Cardiac fibroblast (primary cell): ENCODE measurements at regions not wholly inside any gene's neighbourhood (a gene's known extent, or its start where the extent isn't known, plus 50 kb on each side); places are given as distances from the start of the nearest gene placed in this dataset.

Source experiments
- DNase-seq, 2 donors: peaks; one replicate each; pipeline versions ENCODE4 v3.0.0 to v3.0.0-alpha.2; 2010; ENCODE audit warnings: low read depth in 2 of 2
- H3K4me3 ChIP-seq, 2 donors: replicated peaks in 1 of 2; 1 replicate in 1 of 2; 2 replicates in 1 of 2; pipeline ENCODE4 v1.5.1; 2011; ENCODE audit warnings: low read depth in 2 of 2, low read length in 2 of 2, mild to moderate bottlenecking in 2 of 2, moderate library complexity in 1 of 2
- TF ChIP-seq, protein P1 (sequence below): IDR thresholded peaks from one replicate; pipeline ENCODE4 v1.5.1; 2011; ENCODE audit warnings: low read depth, mild to moderate bottlenecking, low read length, inconsistent platforms

DNA sequence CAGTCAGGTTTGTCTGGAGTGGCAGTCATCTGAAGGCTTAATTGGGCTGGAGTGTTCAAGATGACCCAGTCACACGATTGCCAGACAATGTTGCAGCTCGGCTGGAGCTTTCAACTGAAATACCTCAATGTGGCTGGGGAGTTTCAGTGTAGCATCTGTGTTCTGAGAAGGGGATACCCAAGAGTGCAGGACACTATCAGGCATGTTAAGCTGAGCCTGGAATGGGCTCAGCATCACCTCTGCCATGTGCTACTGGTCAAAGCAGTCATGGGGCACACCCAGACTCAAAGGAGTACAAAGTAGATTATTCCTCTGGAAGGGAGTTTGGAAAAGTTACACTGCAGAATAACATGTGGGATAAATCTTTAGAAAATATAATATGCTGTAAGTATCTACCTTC lies 363.9 kb downstream of the KIF16B start:
- TF ChIP-seq, protein P1, sequence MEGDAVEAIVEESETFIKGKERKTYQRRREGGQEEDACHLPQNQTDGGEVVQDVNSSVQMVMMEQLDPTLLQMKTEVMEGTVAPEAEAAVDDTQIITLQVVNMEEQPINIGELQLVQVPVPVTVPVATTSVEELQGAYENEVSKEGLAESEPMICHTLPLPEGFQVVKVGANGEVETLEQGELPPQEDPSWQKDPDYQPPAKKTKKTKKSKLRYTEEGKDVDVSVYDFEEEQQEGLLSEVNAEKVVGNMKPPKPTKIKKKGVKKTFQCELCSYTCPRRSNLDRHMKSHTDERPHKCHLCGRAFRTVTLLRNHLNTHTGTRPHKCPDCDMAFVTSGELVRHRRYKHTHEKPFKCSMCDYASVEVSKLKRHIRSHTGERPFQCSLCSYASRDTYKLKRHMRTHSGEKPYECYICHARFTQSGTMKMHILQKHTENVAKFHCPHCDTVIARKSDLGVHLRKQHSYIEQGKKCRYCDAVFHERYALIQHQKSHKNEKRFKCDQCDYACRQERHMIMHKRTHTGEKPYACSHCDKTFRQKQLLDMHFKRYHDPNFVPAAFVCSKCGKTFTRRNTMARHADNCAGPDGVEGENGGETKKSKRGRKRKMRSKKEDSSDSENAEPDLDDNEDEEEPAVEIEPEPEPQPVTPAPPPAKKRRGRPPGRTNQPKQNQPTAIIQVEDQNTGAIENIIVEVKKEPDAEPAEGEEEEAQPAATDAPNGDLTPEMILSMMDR, result no peak
- DNase-seq, result no peak
- H3K4me3 ChIP-seq, result no peak overlapping the region

DNA sequence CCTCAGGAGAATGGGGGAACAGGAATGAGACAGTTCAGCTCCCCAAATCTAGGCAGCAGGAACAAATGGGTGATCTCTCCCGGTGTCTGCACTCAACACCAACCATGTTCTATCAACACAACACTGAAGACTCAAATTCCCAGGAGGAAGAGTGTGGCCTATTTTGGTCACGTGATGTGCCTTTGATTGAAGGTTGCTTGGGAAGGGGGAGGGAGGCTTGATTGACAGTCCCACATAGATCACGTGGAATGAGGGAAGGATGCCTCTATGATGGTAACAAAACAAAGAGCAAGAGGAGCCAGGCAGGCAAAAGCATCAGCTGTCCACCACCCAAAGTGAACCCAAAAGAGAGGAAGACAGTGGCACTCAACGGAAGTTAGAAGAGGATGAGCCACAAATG lies 364.8 kb downstream of the KIF16B start:
- DNase-seq, result no peak
- no peak overlapping the region for H3K4me3 ChIP-seq
- TF ChIP-seq, protein P1, result no peak

DNA sequence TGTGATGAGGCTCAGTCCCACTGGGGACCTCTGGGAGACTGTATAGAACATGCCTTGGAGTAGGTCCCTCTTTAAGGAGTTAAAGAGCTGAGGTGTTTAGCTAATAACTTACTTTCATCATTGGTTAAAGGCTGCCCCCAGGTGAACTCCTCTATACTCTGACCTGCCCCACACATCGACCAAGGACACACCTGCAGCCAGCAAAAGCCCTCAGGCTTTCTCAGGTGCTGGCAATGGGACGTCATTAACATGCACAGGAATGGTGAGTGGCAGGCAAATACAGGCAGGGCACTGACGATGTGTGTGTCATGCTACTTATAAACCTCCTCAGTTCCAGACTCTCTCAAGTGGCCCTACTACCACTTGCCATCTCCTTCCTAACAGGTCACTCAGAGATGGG lies 366.4 kb downstream of the KIF16B start:
- no peak for DNase-seq
- H3K4me3 ChIP-seq, result no peak overlapping the region
- TF ChIP-seq, protein P1, result no peak

DNA sequence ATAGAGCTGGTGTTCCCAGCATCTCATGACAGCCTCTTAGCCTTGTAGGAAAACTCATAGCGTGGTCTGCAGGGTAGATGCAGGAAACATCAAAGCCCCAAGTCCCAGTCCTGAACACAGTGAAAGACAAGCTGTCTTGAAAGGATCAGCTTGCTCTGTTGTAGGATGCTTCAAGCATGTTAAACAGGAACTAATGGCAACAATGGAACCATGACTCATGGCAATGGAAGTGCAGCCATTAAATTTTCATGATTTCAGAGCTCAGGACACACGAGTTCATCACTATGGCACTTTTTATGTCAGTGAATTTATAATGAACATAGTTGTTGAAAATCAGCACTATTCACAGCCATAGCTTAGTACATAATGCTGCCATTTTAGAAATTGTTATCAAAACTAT lies 367.7 kb downstream of the KIF16B start:
- H3K4me3 ChIP-seq, result no peak overlapping the region
- TF ChIP-seq, protein P1, result no peak
- DNase-seq, result no peak

DNA sequence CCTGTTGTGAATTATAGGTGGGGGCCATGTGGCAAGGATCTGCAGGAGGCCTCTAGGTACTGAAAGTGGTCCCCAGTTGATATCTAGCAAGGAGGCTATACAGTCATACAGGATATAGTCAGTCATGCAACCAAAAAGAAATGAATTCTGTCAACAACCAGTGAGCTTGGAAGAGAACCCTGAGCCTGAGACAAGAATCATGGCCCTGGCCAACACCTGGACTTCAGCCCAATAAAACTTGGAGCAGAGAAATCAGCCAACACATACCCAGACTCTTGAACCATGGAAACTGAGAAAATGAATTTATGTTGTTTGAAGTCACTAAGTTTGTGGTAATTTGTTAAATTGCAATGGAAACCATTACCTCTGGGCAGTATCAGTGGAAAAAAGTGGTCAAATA lies 370.2 kb downstream of the KIF16B start:
- DNase-seq, result no peak
- TF ChIP-seq, protein P1, result no peak
- no peak overlapping the region for H3K4me3 ChIP-seq

DNA sequence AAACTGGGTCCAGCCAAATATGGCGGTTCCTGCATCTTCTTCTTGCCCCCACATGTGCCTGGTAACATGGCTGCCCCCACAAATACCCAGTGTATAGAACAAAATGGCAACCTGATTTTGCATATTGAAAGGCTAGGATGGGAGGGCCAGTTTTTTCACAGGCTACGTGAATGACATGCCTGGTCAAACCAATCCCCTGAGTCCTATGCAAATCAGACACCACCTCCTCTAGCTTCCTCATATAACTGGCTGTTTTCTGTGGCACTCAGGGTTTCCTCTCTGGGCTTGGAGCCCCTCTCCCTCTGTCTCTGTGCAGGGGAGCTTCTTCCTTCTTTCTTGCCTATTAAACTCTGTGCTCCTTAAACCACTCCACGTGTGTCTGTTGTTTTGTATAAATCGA lies 372.1 kb downstream of the KIF16B start:
- no peak for DNase-seq
- TF ChIP-seq, protein P1, result no peak
- H3K4me3 ChIP-seq, result no peak overlapping the region

DNA sequence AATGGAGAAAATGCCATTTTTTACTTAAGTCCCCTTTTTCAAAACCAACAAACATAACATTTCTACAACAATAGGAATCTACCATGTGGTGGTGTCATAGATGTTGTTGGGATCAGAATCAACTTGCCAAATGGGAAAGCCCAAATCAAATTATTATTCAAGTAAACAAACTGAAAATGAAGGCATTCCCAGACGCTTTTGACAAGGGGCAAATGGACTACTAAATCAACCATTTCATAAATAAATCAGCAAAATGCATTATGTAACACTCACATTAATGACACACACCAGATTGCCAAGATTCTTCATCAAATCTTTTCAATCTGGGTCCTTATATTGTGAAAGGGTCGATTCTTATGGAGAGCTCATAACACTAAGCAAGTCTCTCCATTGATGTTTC lies 375.6 kb downstream of the KIF16B start:
- TF ChIP-seq, protein P1, result no peak
- no peak for DNase-seq
- H3K4me3 ChIP-seq, result no peak overlapping the region
